IMR-90 (cell line): ENCODE measurements at regions not wholly inside any gene's neighbourhood (a gene's known extent, or its start where the extent isn't known, plus 50 kb on each side); places are given as distances from the start of the nearest gene placed in this dataset.

Experiments used
- ATAC-seq: fragments of 200-7000 bp; cut with Tn5 transposase; 2 replicates; pipeline ENCODE4 v1.9.1; 2020; ENCODE audit warnings: low read depth, mild to moderate bottlenecking, moderate library complexity
- BruUV-seq: library from RNA; stranded (reverse); fragments of 400-500 nt; replicated peaks from 2 replicates; lab custom pipeline; 2021; lab: Mats Ljungman, UMichigan
- CTCF ChIA-PET: fragments of 300-600 bp; formaldehyde crosslinking; extraction: SDS; loops from one replicate; lab custom pipeline; 2021; ENCODE audit warnings: antibody characterized with exemption; lab: Yijun Ruan, JAX
- POLR2A ChIA-PET: fragments of 300-600 bp; sonication (Branson Sonifier 250); formaldehyde crosslinking; loops from one replicate; lab custom pipeline; 2022; ENCODE audit warnings: antibody characterized with exemption; ENCODE audit not compliant: unreplicated experiment; lab: Charles Lee
- DNase-seq: peaks from one replicate; pipeline ENCODE4 v3.0.0; 2013
- H2AFZ ChIP-seq: replicated peaks from 2 replicates; pipeline ENCODE3; 2013; ENCODE audit warnings: low read length, mild to moderate bottlenecking; ENCODE audit not compliant: poor library complexity
- H2AK5ac ChIP-seq: 2 replicates; pipeline ENCODE4 v1.6.1; 2013; ENCODE audit warnings: low read depth, low read length, inconsistent platforms
- H2AK9ac ChIP-seq: replicated peaks from 2 replicates; pipeline ENCODE3; 2013; ENCODE audit warnings: mild to moderate bottlenecking, low read depth, low read length, moderate library complexity; ENCODE audit not compliant: poor library complexity
- H2BK120ac ChIP-seq: 2 replicates; pipeline ENCODE4 v1.6.1; 2013; ENCODE audit warnings: low read depth, low read length, inconsistent platforms
- H2BK15ac ChIP-seq: 3 replicates; pipeline ENCODE4 v1.6.1; 2013; ENCODE audit warnings: low read depth, low read length, inconsistent platforms
- H2BK20ac ChIP-seq: 2 replicates; pipeline ENCODE4 v1.6.1; 2013; ENCODE audit warnings: low read depth, mild to moderate bottlenecking, inconsistent platforms, low read length, moderate library complexity
- H2BK5ac ChIP-seq: 2 replicates; pipeline ENCODE4 v1.6.1; 2013; ENCODE audit warnings: mild to moderate bottlenecking, low read depth, low read length, inconsistent platforms; ENCODE audit not compliant: poor library complexity, severe bottlenecking
- H3K14ac ChIP-seq: replicated peaks from 2 replicates; pipeline ENCODE4 v1.6.1; 2013; ENCODE audit warnings: low read depth, low read length, inconsistent platforms
- H3K18ac ChIP-seq: 2 replicates; pipeline ENCODE4 v1.6.1; 2013; ENCODE audit warnings: low read depth, low read length, control low read depth
- H3K23ac ChIP-seq: 2 replicates; pipeline ENCODE4 v1.6.1; 2013; ENCODE audit warnings: low read depth, low read length, inconsistent platforms
- H3K27ac ChIP-seq: 2 replicates; pipeline ENCODE4 v1.5.1; 2013; ENCODE audit warnings: mild to moderate bottlenecking, control low read depth, low read length; ENCODE audit not compliant: insufficient read depth
- H3K27me3 ChIP-seq: 2 replicates; pipeline ENCODE4 v1.6.1; 2013; ENCODE audit warnings: low read length; ENCODE audit not compliant: control insufficient read depth, insufficient read depth
- H3K36me3 ChIP-seq: 2 replicates; pipeline ENCODE4 v1.6.1; 2013; ENCODE audit warnings: low read length, mixed read lengths; ENCODE audit not compliant: control insufficient read depth, insufficient read depth
- H3K4ac ChIP-seq: 2 replicates; pipeline ENCODE4 v1.6.1; 2013; ENCODE audit warnings: low read depth, low read length, inconsistent platforms
- H3K4me1 ChIP-seq: 2 replicates; pipeline ENCODE4 v1.6.1; 2013; ENCODE audit warnings: low read length, mixed read lengths; ENCODE audit not compliant: control insufficient read depth, insufficient read depth
- H3K4me2 ChIP-seq: 2 replicates; pipeline ENCODE4 v1.6.1; 2013; ENCODE audit warnings: low read depth, mild to moderate bottlenecking, control low read depth, low read length, moderate library complexity
- H3K4me3 ChIP-seq: 2 replicates; pipeline ENCODE4 v1.5.1; 2013; ENCODE audit warnings: low read depth, mild to moderate bottlenecking, control low read depth, low read length, moderate library complexity; ENCODE audit not compliant: insufficient read depth
- H3K56ac ChIP-seq: 2 replicates; pipeline ENCODE4 v1.6.1; 2013; ENCODE audit warnings: low read length, inconsistent platforms; ENCODE audit not compliant: insufficient read depth; ENCODE audit errors: extremely low read depth
- H3K79me1 ChIP-seq, 2 experiments: 2 replicates each; pipeline ENCODE4 v1.6.1; 2013; ENCODE audit warnings: low read length in 2 of 2, inconsistent platforms in 1 of 2, low read depth in 1 of 2
- H3K9ac ChIP-seq: 2 replicates; pipeline ENCODE4 v1.6.1; 2013; ENCODE audit warnings: low read depth, low read length, control low read depth
- H3K9me1 ChIP-seq: 2 replicates; pipeline ENCODE4 v1.6.1; 2013; ENCODE audit warnings: low read length, inconsistent platforms; ENCODE audit not compliant: insufficient read depth
- H3K9me3 ChIP-seq: 2 replicates; pipeline ENCODE4 v1.6.1; 2013; ENCODE audit warnings: low read length; ENCODE audit not compliant: control insufficient read depth, insufficient read depth
- H4K20me1 ChIP-seq: 2 replicates; pipeline ENCODE4 v1.6.1; 2013; ENCODE audit warnings: low read length, inconsistent platforms; ENCODE audit not compliant: insufficient read depth
- H4K5ac ChIP-seq: 2 replicates; pipeline ENCODE4 v1.6.1; 2013; ENCODE audit warnings: mild to moderate bottlenecking, low read depth, low read length, control low read depth
- H4K8ac ChIP-seq, 2 experiments: 2 replicates each; pipeline ENCODE4 v1.6.1; 2013; ENCODE audit warnings: low read depth in 2 of 2, low read length in 2 of 2, control low read depth in 1 of 2, inconsistent platforms in 1 of 2
- H4K91ac ChIP-seq: 2 replicates; pipeline ENCODE4 v1.6.1; 2013; ENCODE audit warnings: low read depth, low read length, inconsistent platforms; ENCODE audit not compliant: insufficient read depth
- CEBPB ChIP-seq: IDR thresholded peaks from 2 replicates; pipeline ENCODE4 v1.6.1; 2012; ENCODE audit warnings: low read depth, low read length, improper control_type of control experiment
- FOS ChIP-seq: fragments of 150-350 bp; IDR thresholded peaks from 2 replicates; pipeline ENCODE4 v1.6.1; 2016; ENCODE audit warnings: low read depth, low read length
- WGBS, 2 experiments: methylation state at CpG; one replicate each; pipeline versions ENCODE4 v1.1.5 to v1.1.7; 2013; ENCODE audit warnings: missing lambda C conversion rate in 2 of 2; ENCODE audit not compliant: insufficient read length in 1 of 2; ENCODE audit errors: extremely low coverage in 2 of 2; 5-methylcytosine and 5-hydroxymethylcytosine counted together
- dilution Hi-C: fragments of 300-500 bp; cut with HindIII; formaldehyde crosslinking; loops from one replicate; pipeline ENCODE4 v1.14.3; 2018; ENCODE audit warnings: low sequenced_read_pairs; ENCODE audit not compliant: unreplicated experiment
- in situ Hi-C: fragments of 300-500 bp; cut with MboI; formaldehyde crosslinking; loops from 3 replicates; pipeline ENCODE4 v1.14.3; 2019; ENCODE audit warnings: low sequenced_read_pairs, inconsistent platforms, mixed read lengths
- intact Hi-C: fragments of 100-400 bp; cut with micrococcal nuclease; formaldehyde crosslinking; loops from 2 replicates; pipeline ENCODE4 v1.10.0; 2022

- Histone ChIP-seq H3K56ac (peak overlapping the region; percentile 7; the same call in 1 of the 2 replicates), H2BK15ac (peak overlapping the region; percentile 92; the same call in 2 of the 3 replicates), H4K5ac (peak overlapping the region; percentile 87), H2AK9ac (no peak overlapping the region), H3K4me1 (peaks cover 11% of the 10 kb centered on the region), H3K9me1 (peaks cover 7% of the 10 kb centered on the region), H3K27ac (no peak overlapping the region), H3K79me1 (no peaks in the 10 kb centered on the region), H2AFZ (no peak overlapping the region), H3K27me3 (no peaks in the 10 kb centered on the region), H2BK5ac (peak overlapping the region; percentile 51), H3K4me2 (peak overlapping the region; percentile 34; the same call in 1 of the 2 replicates), H3K4me3 (no peak overlapping the region), H2AK5ac (peak overlapping the region; percentile 89), H3K9ac (no peak overlapping the region), H3K18ac (peak overlapping the region; percentile 53), H3K36me3 (no peaks in the 10 kb centered on the region), H2BK120ac (peak overlapping the region; percentile 90), H3K4ac (peak overlapping the region; percentile 84), H4K91ac (peak overlapping the region; percentile 82), H4K8ac (peak overlapping the region; percentile 64 to 77; a peak in 3 of 4 replicates), H2BK20ac (peak overlapping the region; percentile 78), H3K23ac (peak overlapping the region; percentile 29; the same call in 1 of the 2 replicates), H4K20me1 (no peaks in the 10 kb centered on the region), H3K14ac (peak overlapping the region; percentile 76), H3K9me3 (no peaks in the 10 kb centered on the region)
- TF ChIP-seq CEBPB (peak; percentile 90), FOS (no peak)
- in situ Hi-C loops: no loop called here
- CTCF ChIA-PET: interaction anchor here (1.0 kb wide), 1 partner anchor 9 kb away, joined by 3 read pairs; no protein-coding TSS in a partner anchor
- WGBS, 2 experiments: 90% methylated on average over 3 of the region's 4 CpGs; no CpG with 5 or more reads in 1 of the 2 experiments
- POLR2A ChIA-PET: no interaction called here
- intact Hi-C loops: no loop called here
- BruUV-seq: no TSS peak
- dilution Hi-C loops: no loop called here
- DNase-seq (no peak), ATAC-seq (no peak; the same call in 1 of the 2 replicates)
Observed at GRCh38 chr12:105921872-105922669, 216.7 kb downstream of the NUAK1 start.
